ENCODE measurements at regions not wholly inside any gene's neighbourhood (a gene's known extent, or its start where the extent isn't known, plus 50 kb on each side); places are given as distances from the start of the nearest gene placed in this dataset.

DNA sequence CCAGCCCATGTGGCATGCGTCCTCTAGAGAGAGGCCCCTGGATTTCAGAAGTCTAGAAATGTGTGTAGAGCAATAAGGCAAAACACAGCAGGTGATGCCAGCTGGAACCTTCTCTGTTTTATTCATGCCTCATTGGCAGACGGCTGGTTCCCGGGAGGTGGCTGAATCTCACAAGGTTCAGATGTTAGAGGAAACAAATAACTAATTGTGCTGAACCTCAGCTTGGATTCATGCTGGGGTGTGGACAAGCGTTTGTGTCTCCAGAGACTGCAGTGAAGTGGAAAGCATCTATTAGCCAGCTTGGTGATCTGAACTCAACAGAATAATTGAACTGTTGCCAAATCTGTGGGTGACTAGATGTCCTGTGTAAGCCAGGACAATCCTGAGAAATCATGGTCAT lies 131.1 kb upstream of the NR4A3 start:
- no TSS peak for BruUV-seq (replicated peaks)
- no peaks in the 10 kb centered on the region for H4K20me1 ChIP-seq (ENCODE audit: low read length)
- no peaks in the 10 kb centered on the region for H3F3A ChIP-seq (ENCODE audit: low read length, unreplicated experiment)
- no peak overlapping the region for H3K4me2 ChIP-seq (ENCODE audit: low read length)
- H3K27me3 ChIP-seq (ENCODE audit: low read length) = peaks cover 13% of the 10 kb centered on the region; the same call in 1 of the 2 replicates
- no peak overlapping the region for H2AFZ ChIP-seq (ENCODE audit: low read length)
- no peak for TF ChIP-seq EZH2phosphoT487 (IDR thresholded peaks at IDR 0.05; ENCODE audit: borderline replicate concordance, low read length)
- TF ChIP-seq, protein P1, sequence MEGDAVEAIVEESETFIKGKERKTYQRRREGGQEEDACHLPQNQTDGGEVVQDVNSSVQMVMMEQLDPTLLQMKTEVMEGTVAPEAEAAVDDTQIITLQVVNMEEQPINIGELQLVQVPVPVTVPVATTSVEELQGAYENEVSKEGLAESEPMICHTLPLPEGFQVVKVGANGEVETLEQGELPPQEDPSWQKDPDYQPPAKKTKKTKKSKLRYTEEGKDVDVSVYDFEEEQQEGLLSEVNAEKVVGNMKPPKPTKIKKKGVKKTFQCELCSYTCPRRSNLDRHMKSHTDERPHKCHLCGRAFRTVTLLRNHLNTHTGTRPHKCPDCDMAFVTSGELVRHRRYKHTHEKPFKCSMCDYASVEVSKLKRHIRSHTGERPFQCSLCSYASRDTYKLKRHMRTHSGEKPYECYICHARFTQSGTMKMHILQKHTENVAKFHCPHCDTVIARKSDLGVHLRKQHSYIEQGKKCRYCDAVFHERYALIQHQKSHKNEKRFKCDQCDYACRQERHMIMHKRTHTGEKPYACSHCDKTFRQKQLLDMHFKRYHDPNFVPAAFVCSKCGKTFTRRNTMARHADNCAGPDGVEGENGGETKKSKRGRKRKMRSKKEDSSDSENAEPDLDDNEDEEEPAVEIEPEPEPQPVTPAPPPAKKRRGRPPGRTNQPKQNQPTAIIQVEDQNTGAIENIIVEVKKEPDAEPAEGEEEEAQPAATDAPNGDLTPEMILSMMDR (conservative IDR thresholded peaks at IDR 0.05; ENCODE audit: low read depth, low read length) = no peak
- TF ChIP-seq EZH2 (IDR thresholded peaks at IDR 0.05; ENCODE audit: low read length, unreplicated experiment) = no peak
- no peak for ATAC-seq
- H3K36me3 ChIP-seq (ENCODE audit: low read depth, low read length) = no peaks in the 10 kb centered on the region
- intact Hi-C loops (cut with micrococcal nuclease) = no loop called here
- DNase-seq = no peak
- no peaks in the 10 kb centered on the region for H3K4me1 ChIP-seq (ENCODE audit: insufficient read depth, low read length)
- H3K9ac ChIP-seq (ENCODE audit: low read length) = no peak overlapping the region
- no peak overlapping the region for H3K27ac ChIP-seq (ENCODE audit: low read length)
- no peak overlapping the region for H3K4me3 ChIP-seq (ENCODE audit: low read length)
- H3K79me2 ChIP-seq (ENCODE audit: low read length) = no peaks in the 10 kb centered on the region
- POLR2A ChIA-PET (ENCODE audit: unreplicated experiment) = no interaction called here
- CTCF ChIA-PET = no interaction called here
- no peaks in the 10 kb centered on the region for H3K9me2 ChIP-seq (replicated peaks; ENCODE audit: low read length)
- no peaks in the 10 kb centered on the region for H3K9me3 ChIP-seq (ENCODE audit: low read length)

GRCh38 chr9:99693888-99694287 lies 127.8 kb upstream of the NR4A3 start:
- DNase-seq (no peak), ATAC-seq (no peak)
- no peaks in the 10 kb centered on the region for H3K79me2 ChIP-seq (ENCODE audit: low read length)
- intact Hi-C loops (cut with micrococcal nuclease) = no loop called here
- no TSS peak for BruUV-seq (replicated peaks)
- H4K20me1 ChIP-seq (ENCODE audit: low read length) = no peaks in the 10 kb centered on the region
- H3K36me3 ChIP-seq (ENCODE audit: low read depth, low read length) = no peaks in the 10 kb centered on the region
- ChIA-PET CTCF (no interaction called here), POLR2A (ENCODE audit: unreplicated experiment) (no interaction called here)
- H3K9me3 ChIP-seq (ENCODE audit: low read length) = no peaks in the 10 kb centered on the region
- H3K4me3 ChIP-seq (ENCODE audit: low read length) = no peak overlapping the region
- H3K9ac ChIP-seq (ENCODE audit: low read length) = no peak overlapping the region
- no peaks in the 10 kb centered on the region for H3K4me1 ChIP-seq (ENCODE audit: insufficient read depth, low read length)
- H3K4me2 ChIP-seq (ENCODE audit: low read length) = no peak overlapping the region
- H3K9me2 ChIP-seq (replicated peaks; ENCODE audit: low read length) = no peaks in the 10 kb centered on the region
- no peaks in the 10 kb centered on the region for H3F3A ChIP-seq (ENCODE audit: low read length, unreplicated experiment)
- no peak for TF ChIP-seq EZH2phosphoT487 (IDR thresholded peaks at IDR 0.05; ENCODE audit: borderline replicate concordance, low read length)
- TF ChIP-seq, protein P1 (conservative IDR thresholded peaks at IDR 0.05; ENCODE audit: low read depth, low read length) = no peak
- no peak for TF ChIP-seq EZH2 (IDR thresholded peaks at IDR 0.05; ENCODE audit: low read length, unreplicated experiment)
- no peak overlapping the region for H3K27ac ChIP-seq (ENCODE audit: low read length)
- no peak overlapping the region for H2AFZ ChIP-seq (ENCODE audit: low read length)
- H3K27me3 ChIP-seq (ENCODE audit: low read length) = peaks cover 13% of the 10 kb centered on the region; the same call in 1 of the 2 replicates

DNA sequence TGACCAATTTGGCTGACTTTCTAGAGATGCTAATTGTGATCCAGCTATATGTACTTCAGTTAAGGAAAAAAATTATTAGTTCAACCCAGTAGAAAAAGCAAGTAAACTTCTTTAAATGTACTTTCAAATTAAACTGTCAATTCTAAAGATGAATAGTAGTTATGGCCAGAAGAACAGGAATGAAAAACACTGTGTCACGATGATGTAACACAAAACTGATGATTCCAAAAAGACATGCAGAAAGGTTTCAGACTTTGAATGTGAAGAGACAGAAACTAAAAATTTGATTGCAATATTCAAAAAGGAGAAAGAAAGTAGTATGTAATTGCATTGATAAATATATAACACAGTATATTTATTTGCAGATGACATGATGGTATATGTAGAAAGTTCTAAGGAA lies 127.3 kb upstream of the NR4A3 start:
- Histone ChIP-seq H3K9me3 (ENCODE audit: low read length) (no peaks in the 10 kb centered on the region), H3K9ac (ENCODE audit: low read length) (no peak overlapping the region), H3K4me3 (ENCODE audit: low read length) (no peak overlapping the region), H3K4me1 (ENCODE audit: insufficient read depth, low read length) (no peaks in the 10 kb centered on the region), H3K36me3 (ENCODE audit: low read depth, low read length) (no peaks in the 10 kb centered on the region), H3K79me2 (ENCODE audit: low read length) (no peaks in the 10 kb centered on the region), H3F3A (ENCODE audit: low read length, unreplicated experiment) (no peaks in the 10 kb centered on the region), H3K27ac (ENCODE audit: low read length) (no peak overlapping the region), H2AFZ (ENCODE audit: low read length) (no peak overlapping the region), H4K20me1 (ENCODE audit: low read length) (no peaks in the 10 kb centered on the region), H3K4me2 (ENCODE audit: low read length) (no peak overlapping the region), H3K27me3 (ENCODE audit: low read length) (peaks cover 13% of the 10 kb centered on the region; the same call in 1 of the 2 replicates), H3K9me2 (replicated peaks; ENCODE audit: low read length) (no peaks in the 10 kb centered on the region)
- no peak for ATAC-seq
- no peak for TF ChIP-seq EZH2 (IDR thresholded peaks at IDR 0.05; ENCODE audit: low read length, unreplicated experiment)
- TF ChIP-seq EZH2phosphoT487 (IDR thresholded peaks at IDR 0.05; ENCODE audit: borderline replicate concordance, low read length) = no peak
- TF ChIP-seq, protein P1 (conservative IDR thresholded peaks at IDR 0.05; ENCODE audit: low read depth, low read length) = no peak
- BruUV-seq (replicated peaks) = no TSS peak
- ChIA-PET POLR2A (ENCODE audit: unreplicated experiment) (no interaction called here), CTCF (no interaction called here)
- intact Hi-C loops (cut with micrococcal nuclease) = no loop called here
- no peak for DNase-seq

Data from PC-3 (cell line).